Loucy (cell line): ENCODE measurements at regions not wholly inside any gene's neighbourhood (a gene's known extent, or its start where the extent isn't known, plus 50 kb on each side); places are given as distances from the start of the nearest gene placed in this dataset.

ENCODE experiments used
- H2AFZ ChIP-seq: fragments of 200-600 bp; sonication (generic); 2 replicates; pipeline ENCODE4 v1.6.0; 2016; ENCODE audit warnings: antibody characterized with exemption, mild to moderate bottlenecking, low read length, moderate library complexity
- H3F3A ChIP-seq: fragments of 200-600 bp; 2 replicates; pipeline ENCODE4 v1.6.0; 2016; ENCODE audit warnings: antibody characterized with exemption, low read depth, mild to moderate bottlenecking
- H3K27me3 ChIP-seq: fragments of 200-600 bp; sonication (generic); 2 replicates; pipeline ENCODE4 v1.6.1; 2014; ENCODE audit warnings: low read length, mild to moderate bottlenecking; ENCODE audit not compliant: insufficient read depth, poor library complexity, severe bottlenecking
- H3K36me3 ChIP-seq: fragments of 200-600 bp; sonication (generic); 2 replicates; pipeline ENCODE4 v1.6.1; 2016; ENCODE audit warnings: low read length; ENCODE audit not compliant: insufficient read depth
- H3K4me1 ChIP-seq: fragments of 200-600 bp; sonication (generic); 2 replicates; pipeline ENCODE4 v1.5.1; 2014; ENCODE audit warnings: low read length, mild to moderate bottlenecking; ENCODE audit not compliant: insufficient read depth, poor library complexity, severe bottlenecking
- H3K4me2 ChIP-seq: fragments of 200-600 bp; sonication (generic); 2 replicates; pipeline ENCODE4 v1.6.0; 2014; ENCODE audit warnings: antibody characterized with exemption, low read length, low read depth, mild to moderate bottlenecking; ENCODE audit not compliant: poor library complexity, severe bottlenecking
- H3K4me3 ChIP-seq: fragments of 200-600 bp; sonication (generic); 2 replicates; pipeline ENCODE4 v1.5.1; 2014; ENCODE audit warnings: low read length, mild to moderate bottlenecking, mixed read lengths; ENCODE audit not compliant: poor library complexity, severe bottlenecking
- H3K79me2 ChIP-seq: fragments of 200-600 bp; sonication (generic); 2 replicates; pipeline ENCODE4 v1.6.1; 2014; ENCODE audit warnings: low read length; ENCODE audit not compliant: insufficient read depth
- H3K9ac ChIP-seq: fragments of 200-600 bp; sonication (generic); 2 replicates; pipeline ENCODE4 v1.6.0; 2014; ENCODE audit warnings: mild to moderate bottlenecking, low read depth, low read length, moderate library complexity; ENCODE audit not compliant: poor library complexity, severe bottlenecking
- H3K9me2 ChIP-seq: fragments of 200-600 bp; sonication (generic); replicated peaks from 2 replicates; pipeline ENCODE4 v1.6.1; 2016; ENCODE audit warnings: low read depth, low read length, mixed read lengths
- H3K9me3 ChIP-seq: fragments of 200-600 bp; sonication (generic); 2 replicates; pipeline ENCODE4 v1.6.1; 2014; ENCODE audit warnings: mild to moderate bottlenecking, antibody characterized with exemption, low read length, low read depth; ENCODE audit not compliant: insufficient read depth
- H4K20me1 ChIP-seq: fragments of 200-600 bp; sonication (generic); 2 replicates; pipeline ENCODE4 v1.6.0; 2014; ENCODE audit warnings: antibody characterized with exemption, low read length, mild to moderate bottlenecking; ENCODE audit not compliant: insufficient read depth, poor library complexity, severe bottlenecking
- CTCF ChIP-seq: fragments of 200-600 bp; sonication (generic); conservative IDR thresholded peaks from 2 replicates; pipeline ENCODE4 v1.5.1; 2014; ENCODE audit warnings: mild to moderate bottlenecking, antibody characterized with exemption, low read length
- EZH2phosphoT487 ChIP-seq: fragments of 200-600 bp; IDR thresholded peaks from 2 replicates; pipeline ENCODE4 v1.6.1; 2018; ENCODE audit warnings: antibody characterized with exemption, mild to moderate bottlenecking, moderate library complexity, borderline replicate concordance

DNA sequence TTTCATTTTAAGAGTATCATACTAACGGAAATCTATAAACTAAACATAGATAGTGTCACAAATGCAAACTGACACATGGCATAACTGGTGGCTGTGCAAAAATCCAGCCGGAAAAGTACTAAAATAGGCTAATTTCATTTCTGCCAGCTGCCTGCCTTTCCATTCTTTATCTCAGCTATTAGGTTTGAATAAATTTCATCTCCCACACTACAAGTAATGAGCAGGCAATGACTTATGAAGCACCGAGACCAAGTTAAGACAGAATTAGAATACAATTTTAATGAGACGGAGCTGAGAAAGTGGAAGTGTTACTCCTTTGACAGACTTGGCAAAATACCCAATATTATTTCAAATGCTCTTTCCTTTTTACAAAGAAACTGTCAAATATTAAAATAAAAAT, 258.8 kb upstream of the ZNF608 start:
- H4K20me1 ChIP-seq: no peaks in the 10 kb centered on the region
- H3K9ac ChIP-seq: no peak overlapping the region
- no peak overlapping the region for H3K4me3 ChIP-seq
- no peaks in the 10 kb centered on the region for H3K9me2 ChIP-seq
- H2AFZ ChIP-seq: no peak overlapping the region
- H3K9me3 ChIP-seq: no peaks in the 10 kb centered on the region
- no peaks in the 10 kb centered on the region for H3K36me3 ChIP-seq
- H3K4me1 ChIP-seq: peaks cover 14% of the 10 kb centered on the region
- TF ChIP-seq CTCF (no peak), EZH2phosphoT487 (no peak)
- H3K4me2 ChIP-seq: peak overlapping the region; percentile 65
- no peaks in the 10 kb centered on the region for H3K79me2 ChIP-seq
- no peaks in the 10 kb centered on the region for H3K27me3 ChIP-seq
- no peaks in the 10 kb centered on the region; the same call in 1 of the 2 replicates for H3F3A ChIP-seq

DNA sequence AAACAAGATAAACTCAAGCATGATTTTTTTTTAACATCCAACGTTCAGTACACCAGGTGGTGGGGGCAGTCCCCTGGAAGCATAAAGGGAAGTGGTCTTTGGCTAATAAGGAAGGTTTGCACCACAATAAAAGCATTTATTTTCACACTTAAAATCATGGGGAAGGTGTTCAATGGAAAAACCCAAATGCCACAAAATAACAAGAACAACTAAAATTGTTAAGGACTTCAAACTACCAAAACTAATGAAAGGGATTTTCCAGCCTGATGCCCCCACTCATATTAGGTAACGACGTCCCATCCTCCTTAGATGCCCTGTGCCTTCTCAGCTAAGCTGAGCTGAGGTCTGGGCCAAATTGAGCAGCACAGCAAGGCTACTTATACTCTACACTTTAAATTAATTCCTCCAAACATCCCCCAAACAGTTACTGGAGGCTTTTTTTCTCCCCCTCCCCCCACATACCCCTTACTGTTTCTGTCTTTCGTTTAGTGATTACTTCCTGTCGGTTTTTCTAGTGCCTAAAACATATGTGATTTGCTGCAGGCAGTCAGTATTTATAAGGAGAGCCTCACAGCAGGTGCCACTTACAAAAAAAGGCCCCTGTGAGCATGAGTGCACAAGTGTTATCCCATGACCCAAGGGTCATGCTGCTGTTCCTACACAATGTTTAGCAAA, 259.7 kb upstream of the ZNF608 start:
- Histone ChIP-seq H2AFZ (no peak overlapping the region), H3K9me3 (no peaks in the 10 kb centered on the region), H3K4me1 (peaks cover 14% of the 10 kb centered on the region), H3K4me2 (peak overlapping the region; percentile 65), H3F3A (no peaks in the 10 kb centered on the region; the same call in 1 of the 2 replicates), H3K4me3 (peak overlapping the region; percentile 57), H3K9ac (peak overlapping the region; percentile 43), H3K9me2 (no peaks in the 10 kb centered on the region), H4K20me1 (no peaks in the 10 kb centered on the region), H3K79me2 (no peaks in the 10 kb centered on the region), H3K27me3 (no peaks in the 10 kb centered on the region), H3K36me3 (no peaks in the 10 kb centered on the region)
- no peak for TF ChIP-seq EZH2phosphoT487
- TF ChIP-seq CTCF: no peak

- Histone ChIP-seq H3K79me2 (no peaks in the 10 kb centered on the region), H3K4me2 (no peak overlapping the region), H3K27me3 (no peaks in the 10 kb centered on the region), H2AFZ (no peak overlapping the region), H3K9ac (no peak overlapping the region), H4K20me1 (no peaks in the 10 kb centered on the region), H3K36me3 (no peaks in the 10 kb centered on the region), H3F3A (no peaks in the 10 kb centered on the region; the same call in 1 of the 2 replicates), H3K4me3 (no peak overlapping the region), H3K9me2 (no peaks in the 10 kb centered on the region), H3K9me3 (no peaks in the 10 kb centered on the region), H3K4me1 (peaks cover 12% of the 10 kb centered on the region)
- TF ChIP-seq CTCF: no peak
- no peak for TF ChIP-seq EZH2phosphoT487
Measured at GRCh38 chr5:125010356-125010755, 263.9 kb upstream of the ZNF608 start.
